ENCODE measurements at regions not wholly inside any gene's neighbourhood (a gene's known extent, or its start where the extent isn't known, plus 50 kb on each side); places are given as distances from the start of the nearest gene placed in this dataset.
A peak's percentile ranks its signal among the peaks of the same experiment; 100 is the strongest.
"Not testable (repeated sequence)": the region's sequence is repeated elsewhere in the genome, so short reads cannot be mapped to it uniquely, and the experiment has no call there.

GRCh38 chr11:87456499-87456898, 418.8 kb downstream of the TMEM135 start:
- DNase-seq: no peak

DNA sequence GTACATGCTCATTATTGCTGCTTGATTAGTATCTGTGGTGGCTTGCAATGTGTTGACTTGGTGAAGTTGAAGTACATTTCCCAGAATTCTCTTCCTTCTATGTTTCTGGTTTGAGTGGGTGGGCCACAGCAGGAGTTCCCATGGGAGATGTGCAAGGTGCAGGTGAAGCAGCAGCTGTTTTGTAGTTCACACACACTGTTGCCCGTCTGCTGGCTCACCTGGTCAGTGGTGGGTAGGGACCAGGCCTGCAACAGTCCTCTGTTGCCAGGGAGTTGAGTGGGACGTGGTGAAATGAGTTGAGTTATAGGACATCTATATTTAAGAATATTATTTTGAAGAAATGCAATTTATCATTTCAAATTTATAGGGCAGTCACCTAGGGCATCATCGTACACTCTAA, 417.4 kb downstream of the TMEM135 start:
- no peak for DNase-seq

DNA sequence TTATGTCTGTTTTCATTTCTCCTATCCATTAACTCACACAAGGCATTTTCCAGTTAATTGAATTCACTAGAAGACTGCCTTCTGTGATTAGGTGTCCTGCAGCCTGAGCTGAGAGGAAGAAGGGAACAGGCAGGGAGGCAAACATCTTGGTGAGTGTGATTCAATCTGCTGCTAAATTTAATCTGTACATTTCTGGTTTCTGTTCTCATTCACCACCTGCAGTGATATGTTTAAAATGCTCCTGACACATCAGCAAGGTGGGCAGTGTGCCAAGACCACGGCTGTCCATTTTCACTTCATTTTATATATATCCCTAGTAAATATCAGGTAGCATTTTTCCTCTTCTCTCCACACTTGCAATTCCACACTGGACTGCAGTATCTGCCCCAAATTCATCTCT, 416.5 kb downstream of the TMEM135 start:
- DNase-seq: no peak

DNA sequence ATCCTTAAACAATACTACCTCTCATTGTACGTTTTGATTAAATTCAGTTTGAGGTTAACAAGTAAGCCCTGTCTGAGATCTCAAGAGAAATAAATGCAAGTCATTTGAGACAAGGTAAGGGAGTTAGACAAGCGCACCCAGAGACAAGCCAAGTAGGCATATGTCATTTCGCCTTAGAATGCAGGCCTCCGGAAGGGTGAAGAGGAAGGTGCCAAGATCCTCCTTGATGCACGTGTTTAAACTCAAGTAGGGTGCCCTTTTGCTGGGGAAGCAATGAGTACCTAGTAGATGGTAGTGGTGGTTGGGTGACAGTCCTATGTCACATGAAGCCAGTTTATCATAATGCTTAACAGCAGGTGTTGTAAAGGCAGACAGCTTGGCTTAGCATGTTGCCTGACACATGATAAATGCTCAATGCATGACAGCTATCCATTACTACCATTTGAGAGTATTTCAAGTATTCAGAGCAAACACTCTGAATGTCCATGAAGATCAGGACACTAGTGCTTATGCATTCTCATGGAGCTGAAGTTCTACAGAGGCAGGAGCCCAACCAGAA, 415.9 kb downstream of the TMEM135 start:
- peak; percentile 28 to 60 for DNase-seq

GRCh38 chr11:87452025-87452424, 414.3 kb downstream of the TMEM135 start:
- DNase-seq: not testable (repeated sequence)

DNA sequence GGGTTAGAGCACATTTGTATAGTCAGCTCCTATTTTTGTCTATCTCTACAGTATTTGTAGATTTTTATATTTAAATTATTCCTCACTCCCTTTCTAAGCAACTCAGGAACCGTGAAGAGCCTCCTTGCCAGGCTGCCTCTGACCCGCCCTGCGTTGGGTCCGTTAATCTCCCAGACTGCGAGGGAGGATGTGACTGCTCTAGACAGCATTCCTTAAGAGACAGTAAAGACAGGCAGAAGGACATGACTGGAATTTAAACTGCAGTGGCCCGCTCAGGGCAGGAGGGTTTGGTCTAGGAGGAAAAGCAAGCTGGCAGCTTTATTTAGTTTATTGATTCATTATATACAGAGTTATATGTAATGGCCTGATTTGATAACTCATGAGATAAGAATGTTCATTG, 413.7 kb downstream of the TMEM135 start:
- no peak for DNase-seq

GRCh38 chr11:87447606-87448005, 409.9 kb downstream of the TMEM135 start:
- no peak for DNase-seq

GRCh38 chr11:87444993-87445392, 407.3 kb downstream of the TMEM135 start:
- DNase-seq: no peak

- DNase-seq: no peak
Measured at GRCh38 chr11:87443707-87444106, 406.0 kb downstream of the TMEM135 start.

DNA sequence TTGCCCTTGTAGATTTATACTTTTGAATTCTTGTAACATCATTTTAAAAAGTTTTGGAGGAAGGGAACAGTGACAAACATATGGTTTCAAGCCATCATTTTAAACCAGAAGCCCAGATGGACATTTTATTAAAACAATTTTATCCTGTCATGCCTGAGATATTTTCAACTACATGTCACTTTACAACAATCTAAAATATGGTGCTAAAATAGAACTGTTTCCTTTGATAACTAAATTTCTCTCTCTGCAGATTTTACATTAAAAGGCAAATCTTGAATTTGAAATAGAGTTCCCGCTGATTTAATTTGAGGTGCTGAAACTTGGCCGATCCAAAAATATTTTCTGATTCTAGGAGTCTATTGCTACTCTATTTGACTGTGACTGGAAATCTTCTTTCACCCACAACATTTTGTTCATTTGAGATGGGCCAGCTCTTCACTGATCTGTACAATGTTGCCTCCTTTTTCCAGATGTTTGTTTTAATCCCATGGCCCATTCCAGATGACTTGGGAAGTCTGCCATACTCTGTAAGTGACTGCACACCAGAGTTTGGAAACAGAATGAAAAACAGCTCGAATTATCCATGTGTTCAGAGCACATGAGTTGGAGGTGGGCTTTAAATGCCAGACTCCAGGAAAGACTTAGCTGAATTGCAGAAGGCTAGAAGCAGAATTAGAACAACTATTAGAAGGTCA, 402.5 kb downstream of the TMEM135 start:
- DNase-seq: no peak

- DNase-seq: no peak
Measured at GRCh38 chr11:87438416-87438815, 400.7 kb downstream of the TMEM135 start.

DNA sequence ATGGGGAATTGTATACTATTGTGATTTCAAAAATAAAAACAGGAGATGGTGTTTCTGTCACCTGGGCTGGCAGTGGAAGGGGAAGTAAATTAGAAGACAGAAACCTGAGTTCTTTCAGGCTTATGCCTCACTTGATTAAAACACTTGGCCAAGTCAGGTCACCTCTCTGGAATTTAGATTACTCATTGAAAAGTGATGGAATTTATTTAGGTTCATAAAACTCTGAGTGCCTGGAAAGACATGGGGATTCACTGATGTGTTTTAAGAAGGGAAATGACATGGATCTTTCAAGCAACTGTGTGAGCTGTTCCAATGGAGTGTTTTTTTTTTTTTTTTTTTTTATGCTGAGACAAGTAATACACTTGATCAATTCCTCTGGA, 400.1 kb downstream of the TMEM135 start:
- DNase-seq: no peak

DNA sequence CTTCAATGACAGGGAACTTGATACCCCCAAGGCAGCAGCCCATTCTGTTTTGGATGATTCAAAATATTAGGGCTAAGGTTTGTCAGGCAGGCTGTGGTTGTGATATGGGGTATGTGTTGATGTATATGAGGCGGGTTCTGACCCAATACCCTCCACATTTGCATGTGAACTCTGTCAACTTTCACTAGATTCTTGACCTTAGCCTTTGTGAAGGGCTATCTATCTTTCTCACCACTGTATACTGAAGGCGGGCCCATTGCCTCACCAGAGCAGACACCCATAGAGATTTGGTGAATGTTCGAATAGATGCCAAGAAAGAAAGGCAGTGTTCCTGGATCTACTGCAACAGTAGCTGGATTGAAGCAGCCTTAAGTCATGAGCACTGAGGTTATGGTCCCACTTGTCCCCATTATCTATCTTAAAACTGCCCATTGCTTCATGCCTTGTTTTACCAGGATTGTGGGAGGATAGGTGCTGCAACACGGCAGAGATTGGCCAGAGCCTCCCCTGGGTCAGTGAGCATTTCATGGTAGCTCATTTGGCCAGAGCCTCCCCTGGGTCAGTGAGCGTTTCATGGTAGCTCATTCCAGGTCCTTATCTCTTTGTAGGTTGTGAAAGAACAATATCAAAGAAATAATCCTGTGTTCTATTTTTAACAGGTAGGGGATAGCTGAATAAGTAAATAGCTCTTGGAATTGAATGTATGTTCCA, 399.6 kb downstream of the TMEM135 start:
- no peak for DNase-seq

DNA sequence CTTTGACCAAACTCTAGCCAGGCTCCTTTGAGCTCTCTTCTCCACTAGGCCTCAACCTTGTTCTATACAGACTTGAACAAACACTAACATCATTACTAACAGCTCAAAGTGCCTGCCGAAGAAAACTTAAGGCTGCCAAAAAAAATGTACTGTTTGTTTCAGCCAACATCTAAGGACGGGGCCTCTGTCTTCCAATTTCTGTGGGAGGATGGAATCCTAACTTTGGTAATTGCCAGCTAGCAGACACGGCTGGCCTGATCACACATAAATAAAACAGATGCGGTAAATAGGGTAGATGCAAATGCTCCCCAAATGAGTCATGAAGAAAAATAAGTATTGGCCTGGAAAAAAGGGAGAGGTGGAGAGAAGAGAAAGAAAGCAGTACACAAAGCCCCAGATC, 394.3 kb downstream of the TMEM135 start:
- DNase-seq: no peak

DNA sequence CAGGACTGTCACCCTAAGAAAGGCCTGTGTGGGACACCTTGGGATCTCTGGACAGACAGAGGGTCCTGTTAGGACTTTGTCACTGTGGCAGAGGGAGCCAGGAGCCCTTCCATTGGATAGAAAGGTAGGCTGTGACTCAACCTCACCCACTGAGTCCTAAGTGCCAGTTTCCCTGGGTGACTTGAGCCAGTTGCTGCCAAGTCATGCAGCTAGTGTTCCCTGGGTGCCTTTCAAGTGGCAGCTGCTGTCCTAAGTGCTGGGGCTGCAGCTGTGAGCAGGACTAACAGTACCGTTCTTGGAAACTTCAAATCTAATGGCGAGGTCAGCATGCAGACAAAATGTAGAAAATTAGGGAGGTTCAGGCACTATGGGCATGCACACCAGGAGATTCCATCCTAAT, 393.7 kb downstream of the TMEM135 start:
- peak in 1 of 2 experiments; percentile 5 for DNase-seq

DNA sequence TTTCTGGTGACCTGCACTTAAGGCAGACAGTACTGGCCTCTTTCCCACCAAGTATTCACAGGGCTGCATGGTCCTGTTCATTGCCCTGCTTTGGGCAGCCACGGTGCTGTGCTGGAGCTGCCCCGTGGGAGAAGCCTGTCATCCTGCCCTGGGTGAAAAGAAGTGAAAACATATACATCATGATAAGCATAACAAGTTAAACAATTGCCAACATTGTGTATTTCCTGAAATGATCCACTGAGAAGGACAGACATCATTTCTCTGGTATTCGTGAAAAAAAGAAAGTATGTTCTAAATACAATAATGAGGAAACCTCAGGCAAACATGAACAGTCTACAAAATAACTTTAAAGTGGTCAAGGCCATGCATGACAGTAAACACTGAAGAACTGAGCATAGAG, 393.1 kb downstream of the TMEM135 start:
- DNase-seq: no peak

DNA sequence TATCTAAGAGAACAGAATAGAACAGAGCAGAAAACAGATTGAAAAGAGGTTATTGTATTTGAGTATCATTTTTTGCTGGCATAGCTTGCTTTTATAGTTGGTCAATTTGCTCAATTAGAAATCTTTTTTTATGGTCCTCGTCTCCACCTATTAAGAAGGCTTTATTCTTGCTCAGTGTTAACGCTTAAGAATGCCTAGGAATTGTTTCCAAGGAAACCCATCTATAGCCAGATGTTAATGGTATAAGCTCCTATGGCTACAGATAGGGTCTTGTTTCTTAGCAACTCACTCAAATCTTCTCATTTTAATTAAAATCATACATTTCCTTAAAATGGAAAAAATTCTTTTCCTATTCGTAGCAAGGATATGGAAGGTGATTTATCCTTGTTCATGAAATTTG, 392.3 kb downstream of the TMEM135 start:
- DNase-seq: no peak

GRCh38 chr11:87428266-87428665, 390.5 kb downstream of the TMEM135 start:
- DNase-seq: no peak

DNA sequence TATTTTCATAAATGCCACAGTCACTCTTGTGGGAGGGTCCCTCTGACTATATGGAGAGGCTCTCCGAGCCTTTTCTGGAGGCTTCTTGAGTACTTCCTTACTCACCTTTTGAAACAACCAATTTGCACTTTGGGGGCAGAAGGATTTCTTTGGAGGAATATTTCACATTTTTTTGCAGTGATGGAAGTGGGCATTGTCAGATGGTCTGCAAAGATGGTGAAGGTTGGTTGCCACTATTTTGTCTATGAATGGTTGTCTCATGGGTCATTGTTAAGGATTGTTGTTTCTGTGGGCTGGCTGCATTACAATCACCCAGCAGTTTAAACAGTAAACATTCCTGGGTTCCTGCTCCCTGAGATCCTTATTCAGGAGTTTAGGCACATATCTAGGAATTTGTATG, 388.2 kb downstream of the TMEM135 start:
- DNase-seq: no peak

DNA sequence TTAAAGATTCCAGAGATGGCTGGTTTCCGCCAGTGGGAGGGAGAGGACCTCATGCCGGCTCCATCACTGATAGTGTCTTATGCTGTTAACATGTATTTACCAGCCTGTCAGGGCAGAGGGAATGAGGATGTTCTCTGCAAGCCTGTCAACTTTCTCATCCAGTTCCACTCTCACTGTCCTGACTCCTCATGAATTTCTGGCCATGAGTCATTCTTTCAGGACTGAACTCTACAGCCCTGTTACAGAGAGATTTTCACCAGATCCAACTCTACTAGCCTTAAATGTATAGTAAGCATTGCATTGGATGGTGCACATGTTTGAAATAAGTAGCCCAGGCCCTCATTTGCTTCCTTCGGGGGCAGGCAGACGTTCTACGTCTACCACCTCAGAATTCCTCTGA, 387.7 kb downstream of the TMEM135 start:
- DNase-seq: no peak

DNA sequence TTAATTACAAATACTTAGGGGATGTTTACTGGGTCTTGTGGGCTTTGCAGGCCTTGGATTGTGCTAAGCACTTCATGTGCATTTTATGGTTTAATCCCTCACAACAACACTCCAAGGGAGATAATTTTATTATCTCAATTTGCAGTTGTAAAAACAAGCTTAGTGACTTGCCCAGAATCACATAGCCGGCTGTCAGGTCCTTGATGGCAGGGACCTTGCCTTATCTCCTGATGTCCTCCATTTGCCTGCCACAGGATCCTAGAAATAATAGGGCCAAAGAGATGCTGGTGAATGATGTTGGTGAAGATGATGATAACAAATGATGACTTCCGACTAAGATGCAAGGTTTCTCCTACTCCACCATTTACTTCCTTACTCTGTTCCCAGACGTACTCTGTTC, 385.4 kb downstream of the TMEM135 start:
- no peak for DNase-seq

DNA sequence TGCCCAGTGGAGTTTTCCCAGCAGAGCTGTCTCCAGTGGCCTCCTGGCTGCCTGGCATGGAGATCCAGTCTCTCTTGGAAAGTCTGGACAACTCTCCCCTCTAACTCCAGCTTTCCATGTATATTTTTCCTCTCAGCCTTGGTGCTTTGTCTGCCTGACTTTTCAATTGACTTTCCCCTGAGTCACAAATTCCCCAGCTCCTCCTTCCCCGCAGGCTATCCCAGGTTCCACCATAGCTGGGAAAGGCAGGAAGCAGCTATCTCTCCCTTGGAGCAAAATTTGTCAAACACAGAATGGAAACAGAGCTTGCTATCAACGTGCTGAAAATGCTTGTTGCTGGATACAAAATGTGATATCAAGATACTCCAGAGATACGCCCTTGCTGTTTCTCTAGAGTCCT, 384.8 kb downstream of the TMEM135 start:
- DNase-seq: no peak

DNA sequence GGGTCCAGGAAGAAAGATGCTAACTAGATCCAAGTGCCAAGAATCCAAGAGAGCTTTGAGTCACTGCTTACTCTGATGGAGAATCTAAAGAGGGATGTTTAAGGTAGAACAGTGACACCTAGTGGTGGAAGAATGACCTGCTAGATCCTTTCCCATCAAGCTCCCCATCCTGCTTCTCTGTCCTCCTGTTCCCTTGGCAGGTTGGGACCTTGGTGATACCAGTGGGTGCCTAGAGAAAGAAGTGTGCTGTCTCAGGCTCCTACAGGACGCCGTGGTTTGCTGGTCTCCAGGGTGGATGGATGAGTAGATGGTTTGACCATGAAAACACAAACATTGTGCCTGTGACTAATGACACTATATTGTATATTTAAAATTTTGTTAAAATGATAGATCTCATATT, 383.7 kb downstream of the TMEM135 start:
- peak; percentile 26 to 59 for DNase-seq

DNA sequence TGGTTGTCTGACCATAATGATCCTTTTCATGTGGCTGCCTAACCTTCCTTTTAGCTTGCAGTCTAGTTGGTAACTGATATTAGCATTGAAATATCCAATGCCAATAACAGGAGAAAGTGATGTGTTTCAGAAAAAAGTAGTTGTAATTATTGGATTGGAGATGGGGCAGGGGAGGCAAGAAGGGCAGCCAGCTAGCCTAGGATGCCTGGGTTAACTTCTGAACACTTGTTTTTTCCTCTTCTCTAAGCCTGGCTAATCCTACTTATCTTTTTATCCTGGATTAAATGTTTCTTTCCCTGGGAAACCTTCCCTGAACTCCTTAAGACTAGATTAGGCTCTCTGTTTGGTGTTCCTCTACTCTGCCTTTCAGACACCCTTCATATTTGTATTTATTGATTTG, 380.2 kb downstream of the TMEM135 start:
- no peak for DNase-seq

- no peak for DNase-seq
Measured at GRCh38 chr11:87405843-87406242, 368.1 kb downstream of the TMEM135 start.

Data from NCI-H187 (cell line).